Neural cell (in vitro differentiated cells): ENCODE measurements at regions not wholly inside any gene's neighbourhood (a gene's known extent, or its start where the extent isn't known, plus 50 kb on each side); places are given as distances from the start of the nearest gene placed in this dataset.
A peak's percentile ranks its signal among the peaks of the same experiment; 100 is the strongest.

Source experiments
- H2AFZ ChIP-seq: fragments of 200-600, 300-800 bp; sonication (generic), shearing (Covaris generic); 2 replicates; pipeline ENCODE4 v1.6.0; 2014; ENCODE audit warnings: low read depth, mild to moderate bottlenecking, antibody characterized with exemption, low read length, moderate library complexity
- H3F3A ChIP-seq: fragments of 200-600 bp; shearing (Covaris generic); 2 replicates; pipeline ENCODE4 v1.6.1; 2016; ENCODE audit warnings: mild to moderate bottlenecking, moderate library complexity, mixed read lengths, antibody characterized with exemption, low read length; ENCODE audit not compliant: insufficient read depth, poor library complexity, severe bottlenecking
- H3K27ac ChIP-seq: fragments of 200-600, 300-800 bp; sonication (generic), shearing (Covaris generic); 2 replicates; pipeline ENCODE4 v1.5.1; 2014; ENCODE audit warnings: mild to moderate bottlenecking, low read length, moderate library complexity
- H3K27me3 ChIP-seq: fragments of 300-800, 200-600 bp; sonication (generic), shearing (Covaris generic); 2 replicates; pipeline ENCODE4 v1.6.0; 2014; ENCODE audit warnings: mild to moderate bottlenecking, low read depth, low read length, moderate library complexity; ENCODE audit not compliant: insufficient read depth
- H3K36me3 ChIP-seq: fragments of 300-800, 200-600 bp; sonication (generic), shearing (Covaris generic); 2 replicates; pipeline ENCODE4 v1.5.1; 2014; ENCODE audit warnings: mild to moderate bottlenecking, antibody characterized with exemption, low read length, moderate library complexity; ENCODE audit not compliant: insufficient read depth
- H3K4me2 ChIP-seq: fragments of 300-800, 200-600 bp; sonication (generic), shearing (Covaris generic); 2 replicates; pipeline ENCODE4 v1.6.0; 2014; ENCODE audit warnings: mild to moderate bottlenecking, low read length
- H3K4me3 ChIP-seq: fragments of 300-800, 200-600 bp; sonication (generic), shearing (Covaris generic); 2 replicates; pipeline ENCODE4 v1.5.1; 2014; ENCODE audit warnings: mild to moderate bottlenecking, low read length, moderate library complexity
- H3K79me2 ChIP-seq: fragments of 200-600 bp; shearing (Covaris generic); replicated peaks from 2 replicates; pipeline ENCODE4 v1.6.0; 2014; ENCODE audit warnings: mild to moderate bottlenecking, low read length, moderate library complexity; ENCODE audit not compliant: insufficient read depth
- H3K9ac ChIP-seq: fragments of 300-800, 200-600 bp; sonication (generic), shearing (Covaris generic); 2 replicates; pipeline ENCODE4 v1.6.1; 2016; ENCODE audit warnings: mild to moderate bottlenecking, low read length, mixed read lengths
- H3K9me2 ChIP-seq: fragments of 200-600 bp; shearing (Covaris generic); 2 replicates; pipeline ENCODE4 v1.6.1; 2016; ENCODE audit warnings: mild to moderate bottlenecking, low read length, mixed read lengths; ENCODE audit not compliant: insufficient read depth
- H3K9me3 ChIP-seq: fragments of 200-600, 300-800 bp; sonication (generic), shearing (Covaris generic); 2 replicates; pipeline ENCODE4 v1.6.1; 2016; ENCODE audit warnings: mild to moderate bottlenecking, mixed run types, low read length, moderate library complexity, mixed read lengths
- H4K20me1 ChIP-seq: fragments of 200-600 bp; shearing (Covaris generic); 2 replicates; pipeline ENCODE4 v1.6.1; 2016; ENCODE audit warnings: mild to moderate bottlenecking, mixed run types; ENCODE audit not compliant: insufficient read depth
- EP300 ChIP-seq: fragments of 450-650 bp; conservative IDR thresholded peaks from 2 replicates; pipeline ENCODE4 v1.6.1; 2014; ENCODE audit warnings: antibody characterized with exemption, mild to moderate bottlenecking, moderate library complexity; ENCODE audit not compliant: poor library complexity, severe bottlenecking
- EZH2 ChIP-seq: fragments of 200-600, 300-800 bp; shearing (Covaris generic), sonication (generic); IDR thresholded peaks from 2 replicates; pipeline ENCODE4 v1.6.1; 2014; ENCODE audit warnings: antibody characterized with exemption, low read length, borderline replicate concordance, mild to moderate bottlenecking; ENCODE audit not compliant: insufficient read depth, poor library complexity, severe bottlenecking
- MXI1 ChIP-seq: fragments of 450-650 bp; conservative IDR thresholded peaks from 2 replicates; pipeline ENCODE4 v1.6.1; 2014; ENCODE audit warnings: antibody characterized with exemption, mild to moderate bottlenecking; ENCODE audit not compliant: poor library complexity, severe bottlenecking
- POLR2AphosphoS5 ChIP-seq: IDR thresholded peaks from 2 replicates; pipeline ENCODE4 v1.6.1; 2012
- RAD21 ChIP-seq: fragments of 450-650 bp; conservative IDR thresholded peaks from 2 replicates; pipeline ENCODE4 v1.6.1; 2014; ENCODE audit warnings: antibody characterized with exemption, mild to moderate bottlenecking, moderate library complexity
- REST ChIP-seq: IDR thresholded peaks from 2 replicates; pipeline ENCODE4 v1.6.1; 2012; ENCODE audit warnings: borderline replicate concordance
- SMC3 ChIP-seq: fragments of 450-650 bp; conservative IDR thresholded peaks from 2 replicates; pipeline ENCODE4 v1.6.1; 2014; ENCODE audit warnings: antibody characterized with exemption, mild to moderate bottlenecking, moderate library complexity; ENCODE audit not compliant: poor library complexity
- TAF1 ChIP-seq: IDR thresholded peaks from 2 replicates; pipeline ENCODE4 v1.6.1; 2012; ENCODE audit warnings: low read depth
- TF ChIP-seq, protein P1 (sequence below): fragments of 450-650 bp; IDR thresholded peaks from 2 replicates; pipeline ENCODE4 v1.5.1; 2014; ENCODE audit warnings: antibody characterized with exemption, mild to moderate bottlenecking, moderate library complexity; ENCODE audit not compliant: poor library complexity, severe bottlenecking

DNA sequence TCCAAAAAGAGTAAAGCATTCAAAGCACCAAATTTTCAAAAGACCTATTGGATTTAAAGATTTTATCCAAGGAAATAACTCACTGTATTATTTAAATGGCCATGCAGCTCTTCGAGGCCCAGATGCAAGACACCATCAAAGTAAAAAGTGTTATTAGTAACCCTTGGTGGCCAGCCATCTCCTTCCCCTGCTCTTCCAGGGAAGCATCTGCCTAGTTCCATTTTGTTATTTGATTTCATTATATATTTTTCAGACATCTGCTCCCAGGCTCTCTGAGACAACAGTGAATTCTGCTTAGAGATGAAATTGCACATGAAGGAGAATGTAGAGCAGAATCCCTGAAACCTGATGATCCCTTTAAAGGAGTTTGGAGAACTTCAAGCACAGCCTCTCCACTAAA, 252.3 kb upstream of the TBX18 start:
- H3K4me2 ChIP-seq: no peak overlapping the region
- H3K4me3 ChIP-seq: no peak overlapping the region
- H3F3A ChIP-seq: no peaks in the 10 kb centered on the region
- no peaks in the 10 kb centered on the region for H3K27me3 ChIP-seq
- H3K9ac ChIP-seq: no peak overlapping the region
- H3K27ac ChIP-seq: no peak overlapping the region
- H3K79me2 ChIP-seq: no peaks in the 10 kb centered on the region
- no peaks in the 10 kb centered on the region for H3K9me2 ChIP-seq
- no peaks in the 10 kb centered on the region for H3K36me3 ChIP-seq
- H2AFZ ChIP-seq: no peak overlapping the region
- no peaks in the 10 kb centered on the region for H4K20me1 ChIP-seq
- no peaks in the 10 kb centered on the region for H3K9me3 ChIP-seq
- TF ChIP-seq EZH2 (no peak), TAF1 (no peak), SMC3 (no peak), POLR2AphosphoS5 (no peak), MXI1 (no peak), RAD21 (no peak), EP300 (no peak), REST (no peak)
- TF ChIP-seq, protein P1, sequence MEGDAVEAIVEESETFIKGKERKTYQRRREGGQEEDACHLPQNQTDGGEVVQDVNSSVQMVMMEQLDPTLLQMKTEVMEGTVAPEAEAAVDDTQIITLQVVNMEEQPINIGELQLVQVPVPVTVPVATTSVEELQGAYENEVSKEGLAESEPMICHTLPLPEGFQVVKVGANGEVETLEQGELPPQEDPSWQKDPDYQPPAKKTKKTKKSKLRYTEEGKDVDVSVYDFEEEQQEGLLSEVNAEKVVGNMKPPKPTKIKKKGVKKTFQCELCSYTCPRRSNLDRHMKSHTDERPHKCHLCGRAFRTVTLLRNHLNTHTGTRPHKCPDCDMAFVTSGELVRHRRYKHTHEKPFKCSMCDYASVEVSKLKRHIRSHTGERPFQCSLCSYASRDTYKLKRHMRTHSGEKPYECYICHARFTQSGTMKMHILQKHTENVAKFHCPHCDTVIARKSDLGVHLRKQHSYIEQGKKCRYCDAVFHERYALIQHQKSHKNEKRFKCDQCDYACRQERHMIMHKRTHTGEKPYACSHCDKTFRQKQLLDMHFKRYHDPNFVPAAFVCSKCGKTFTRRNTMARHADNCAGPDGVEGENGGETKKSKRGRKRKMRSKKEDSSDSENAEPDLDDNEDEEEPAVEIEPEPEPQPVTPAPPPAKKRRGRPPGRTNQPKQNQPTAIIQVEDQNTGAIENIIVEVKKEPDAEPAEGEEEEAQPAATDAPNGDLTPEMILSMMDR: no peak

- Histone ChIP-seq H2AFZ (no peak overlapping the region), H3K4me3 (no peak overlapping the region), H3K4me2 (no peak overlapping the region), H3K36me3 (no peaks in the 10 kb centered on the region), H3K9ac (no peak overlapping the region), H3K27me3 (no peaks in the 10 kb centered on the region), H3F3A (no peaks in the 10 kb centered on the region), H3K79me2 (no peaks in the 10 kb centered on the region), H3K9me2 (no peaks in the 10 kb centered on the region), H4K20me1 (no peaks in the 10 kb centered on the region), H3K9me3 (no peaks in the 10 kb centered on the region), H3K27ac (no peak overlapping the region)
- TF ChIP-seq, protein P1: peak; percentile 49
- TF ChIP-seq TAF1: no peak
- peak; percentile 15 for TF ChIP-seq RAD21
- TF ChIP-seq SMC3: no peak
- TF ChIP-seq EZH2: no peak
- TF ChIP-seq MXI1: no peak
These were observed 251.1 kb upstream of the TBX18 start for GRCh38 chr6:85015396-85015990.
